H1 (cell line): ENCODE measurements at regions not wholly inside any gene's neighbourhood (a gene's known extent, or its start where the extent isn't known, plus 50 kb on each side); places are given as distances from the start of the nearest gene placed in this dataset.

Source experiments
- CHD7 ChIP-seq: fragments of 300-600 bp; sonication (generic); IDR thresholded peaks from 2 replicates; pipeline ENCODE4 v1.7.1; 2012; ENCODE audit warnings: low read length, moderate library complexity, mild to moderate bottlenecking, inconsistent platforms; ENCODE audit not compliant: insufficient replicate concordance
- CREB1 ChIP-seq: IDR thresholded peaks from 2 replicates; pipeline ENCODE4 v1.6.1; 2012; ENCODE audit warnings: inconsistent platforms
- NANOG ChIP-seq: IDR thresholded peaks from 2 replicates; pipeline ENCODE4 v1.6.1; 2011; ENCODE audit warnings: low read length, low read depth, mild to moderate bottlenecking, inconsistent platforms; ENCODE audit not compliant: insufficient read depth, poor library complexity, severe bottlenecking
- RNF2 ChIP-seq: fragments of 200-900, 300-1000 bp; sonication (generic); IDR thresholded peaks from 2 replicates; pipeline ENCODE4 v1.7.1; 2016; ENCODE audit warnings: borderline replicate concordance, low read depth, mild to moderate bottlenecking, antibody characterized with exemption, low read length; ENCODE audit not compliant: poor library complexity, severe bottlenecking; ENCODE audit errors: missing control alignments
- SP1 ChIP-seq: IDR thresholded peaks from 2 replicates; pipeline ENCODE4 v1.6.1; 2011; ENCODE audit warnings: low read depth, low read length
- SP2 ChIP-seq: IDR thresholded peaks from 2 replicates; pipeline ENCODE4 v1.6.1; 2012; ENCODE audit warnings: mild to moderate bottlenecking, low read length, inconsistent platforms
- TAF1 ChIP-seq: IDR thresholded peaks from 2 replicates; pipeline ENCODE4 v1.6.1; 2011; ENCODE audit warnings: mild to moderate bottlenecking, low read depth, low read length
- TBP ChIP-seq: IDR thresholded peaks from 2 replicates; pipeline ENCODE4 v1.6.1; 2011; ENCODE audit warnings: low read depth, low read length, improper control_type of control experiment
- TEAD4 ChIP-seq: IDR thresholded peaks from 2 replicates; pipeline ENCODE4 v1.6.1; 2012; ENCODE audit warnings: low read depth, low read length, inconsistent platforms, mixed read lengths
- USF2 ChIP-seq: IDR thresholded peaks from 2 replicates; pipeline ENCODE4 v1.6.1; 2011; ENCODE audit warnings: low read length, improper control_type of control experiment
- ZNF274 ChIP-seq: IDR thresholded peaks from 2 replicates; pipeline ENCODE4 v1.7.0; 2012; ENCODE audit warnings: low read length, borderline replicate concordance; ENCODE audit errors: extremely low read depth

DNA sequence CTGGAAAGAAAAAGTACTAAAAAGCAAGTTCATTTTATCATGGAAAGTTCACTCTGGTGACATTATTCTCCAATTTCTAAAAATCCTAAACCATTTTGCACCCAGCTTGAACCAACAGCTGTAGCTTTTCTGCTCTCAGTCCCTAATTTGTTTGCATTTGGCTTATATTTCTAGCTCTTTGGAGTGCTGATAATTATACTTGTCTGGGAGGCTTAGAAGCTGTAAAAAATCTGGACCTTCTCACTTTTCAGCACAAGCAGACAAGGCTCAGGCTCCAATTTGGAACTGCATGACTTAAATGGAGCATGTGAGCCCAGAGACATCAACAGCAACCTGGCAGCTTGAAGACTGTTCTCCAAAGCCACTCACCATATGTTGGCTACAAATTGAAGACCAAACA lies 170.9 kb upstream of the PCDH18 start (continued):
- TF ChIP-seq CHD7 (no peak), NANOG (no peak), USF2 (no peak), TEAD4 (no peak), CREB1 (no peak), SP1 (no peak), TBP (no peak), SP2 (no peak), ZNF274 (no peak), RNF2 (no peak), TAF1 (no peak)
